NT2/D1 (cell line): ENCODE measurements at regions not wholly inside any gene's neighbourhood (a gene's known extent, or its start where the extent isn't known, plus 50 kb on each side); places are given as distances from the start of the nearest gene placed in this dataset.

Experiments used
- DNase-seq: peaks from one replicate; pipeline ENCODE4 v3.0.0-alpha.2; 2011; ENCODE audit warnings: low read depth, low spot score
- H3K27me3 ChIP-seq: 2 replicates; pipeline ENCODE4 v1.6.0; 2011; ENCODE audit warnings: mild to moderate bottlenecking; ENCODE audit not compliant: insufficient read length, insufficient read depth
- H3K36me3 ChIP-seq: 2 replicates; pipeline ENCODE4 v1.6.1; 2011; ENCODE audit warnings: mild to moderate bottlenecking, low read length, mixed read lengths; ENCODE audit not compliant: insufficient read depth, insufficient read length
- H3K4me1 ChIP-seq: 2 replicates; pipeline ENCODE4 v1.5.1; 2011; ENCODE audit not compliant: insufficient read depth, insufficient read length
- H3K4me3 ChIP-seq: 2 replicates; pipeline ENCODE4 v1.5.1; 2011; ENCODE audit warnings: low read depth; ENCODE audit not compliant: insufficient read length
- H3K9ac ChIP-seq: 2 replicates; pipeline ENCODE4 v1.6.0; 2011; ENCODE audit warnings: low read depth; ENCODE audit not compliant: insufficient read length
- H3K9me3 ChIP-seq: 2 replicates; pipeline ENCODE4 v1.5.1; 2011; ENCODE audit warnings: mild to moderate bottlenecking, low read length; ENCODE audit not compliant: insufficient read depth
- SUZ12 ChIP-seq: IDR thresholded peaks from 2 replicates; pipeline ENCODE4 v1.6.1; 2011; ENCODE audit not compliant: insufficient read length, insufficient read depth; ENCODE audit errors: extremely low read depth
- YY1 ChIP-seq: IDR thresholded peaks from 2 replicates; pipeline ENCODE4 v1.6.1; 2011; ENCODE audit not compliant: insufficient read length, insufficient read depth
- ZNF274 ChIP-seq: IDR thresholded peaks from 2 replicates; pipeline ENCODE4 v1.6.1; 2011; ENCODE audit warnings: mild to moderate bottlenecking, low read depth, low read length

DNA sequence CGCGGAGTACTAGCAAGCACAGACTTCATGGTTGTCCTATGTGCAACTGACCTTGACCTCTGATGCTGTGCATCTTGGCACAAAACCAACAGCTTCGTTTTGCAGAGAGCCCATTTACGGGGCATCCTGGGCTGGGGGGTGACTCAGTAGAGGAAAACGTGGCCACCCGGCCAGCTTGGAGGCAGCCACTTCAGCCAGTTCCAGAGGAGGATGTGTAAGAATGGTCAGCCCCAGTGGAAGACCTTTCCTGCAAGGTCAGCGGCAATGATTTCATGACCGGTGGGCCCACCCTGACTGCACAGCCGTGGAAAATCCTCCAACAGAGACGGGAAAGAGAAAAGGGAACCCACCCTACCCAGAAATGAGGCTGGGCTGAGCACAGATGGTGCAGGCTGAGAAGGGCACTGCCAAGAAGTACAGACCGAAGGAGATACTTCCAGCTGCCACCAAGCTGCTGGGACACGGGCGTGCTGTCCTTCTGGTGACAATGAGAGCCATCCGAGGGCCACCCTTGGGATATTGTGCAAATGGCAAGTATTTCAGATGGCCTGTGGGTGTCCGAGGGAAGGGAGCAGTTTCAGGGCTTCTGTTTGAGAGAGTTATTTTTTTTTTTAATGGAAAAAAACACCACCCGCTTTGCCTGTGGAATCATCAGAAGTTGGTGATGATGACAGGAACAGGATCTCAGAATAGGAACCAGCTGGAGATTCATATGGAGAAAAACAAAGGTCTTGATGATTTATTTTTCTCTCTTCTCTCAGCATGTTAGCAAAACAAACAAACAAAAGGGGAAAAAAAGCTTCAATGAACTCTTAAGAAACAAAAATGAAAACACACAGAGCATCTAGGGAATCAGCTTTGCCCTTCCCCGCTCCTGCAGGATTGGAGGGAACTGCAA, 120.2 kb upstream of the RFLNA start:
- no peak for DNase-seq
- H3K4me1 ChIP-seq: no peaks in the 10 kb centered on the region
- H3K9ac ChIP-seq: no peak overlapping the region
- no peaks in the 10 kb centered on the region for H3K27me3 ChIP-seq
- TF ChIP-seq SUZ12 (no peak), YY1 (no peak), ZNF274 (no peak)
- H3K36me3 ChIP-seq: no peaks in the 10 kb centered on the region
- H3K4me3 ChIP-seq: no peak overlapping the region
- no peaks in the 10 kb centered on the region for H3K9me3 ChIP-seq

DNA sequence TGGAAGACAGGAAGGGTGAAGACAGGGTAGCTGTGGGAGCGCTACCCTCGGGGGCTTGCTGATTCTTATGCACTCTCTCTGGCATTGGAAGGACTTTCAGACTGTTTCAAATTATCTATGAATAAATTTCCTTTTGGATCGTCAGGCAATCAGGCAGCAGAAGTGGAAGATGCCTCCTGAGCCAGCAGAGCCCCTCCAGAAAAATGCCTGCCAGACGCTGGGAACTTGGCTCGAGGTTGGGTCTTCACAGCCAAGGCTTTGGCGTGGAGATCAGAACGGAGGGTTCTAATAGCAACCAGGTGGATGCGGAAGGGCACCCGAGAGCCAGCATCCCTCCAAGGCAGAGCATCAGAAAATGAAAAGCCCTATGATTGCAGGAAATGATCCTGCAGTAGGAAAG, 119.2 kb upstream of the RFLNA start:
- no peak for TF ChIP-seq ZNF274
- TF ChIP-seq YY1: no peak
- TF ChIP-seq SUZ12: no peak
- Histone ChIP-seq H3K4me1 (no peaks in the 10 kb centered on the region), H3K27me3 (no peaks in the 10 kb centered on the region), H3K4me3 (no peak overlapping the region), H3K9me3 (no peaks in the 10 kb centered on the region), H3K9ac (no peak overlapping the region), H3K36me3 (no peaks in the 10 kb centered on the region)
- DNase-seq: no peak

DNA sequence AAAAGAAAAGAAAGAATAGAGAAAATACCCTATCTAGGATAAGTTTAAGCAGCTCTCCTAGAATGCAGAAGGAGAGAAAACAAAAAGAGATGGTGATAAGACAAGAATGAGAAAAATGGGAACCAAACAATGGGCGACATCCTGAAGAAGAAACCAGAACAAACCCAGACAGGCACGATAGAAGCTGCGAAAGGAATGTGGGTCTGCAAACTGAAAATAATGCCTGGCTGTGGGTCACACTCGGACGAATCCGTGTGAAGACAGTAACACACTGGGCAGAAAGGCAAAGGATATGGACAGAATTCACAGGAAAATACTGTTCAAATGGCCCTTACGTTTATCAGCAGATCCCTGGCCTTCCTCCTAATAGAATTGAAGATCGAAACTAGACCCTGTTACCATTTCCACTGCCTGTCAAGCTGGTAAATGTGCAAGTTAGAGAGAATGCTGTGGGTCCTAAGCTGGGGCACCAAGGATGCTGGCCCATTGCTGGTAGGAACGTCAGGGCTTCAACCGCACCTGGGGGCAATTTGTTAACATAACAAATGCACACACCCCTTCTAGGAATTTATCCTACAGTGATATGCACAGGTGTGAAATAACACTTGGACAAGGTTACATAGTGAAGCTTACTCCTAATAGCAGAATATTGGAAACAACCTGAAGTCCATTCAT, 117.5 kb upstream of the RFLNA start:
- TF ChIP-seq ZNF274 (no peak), SUZ12 (no peak), YY1 (no peak)

DNA sequence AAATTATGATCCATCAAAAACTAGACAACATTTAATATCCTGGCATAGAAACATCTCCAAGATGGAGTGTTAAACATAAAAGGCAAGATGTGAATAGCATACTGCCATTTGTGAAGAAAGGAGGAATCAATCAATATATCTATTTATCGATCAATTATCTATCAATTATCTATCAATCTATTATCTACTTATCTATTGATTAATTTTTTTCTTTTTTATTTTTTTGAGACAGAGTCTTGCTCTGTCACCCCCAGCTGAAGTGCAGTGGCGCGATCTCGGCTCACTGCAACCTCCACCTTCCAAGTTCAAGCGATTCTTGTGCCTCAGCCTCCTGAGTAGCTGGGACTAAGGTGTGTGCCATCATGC, 117.0 kb upstream of the RFLNA start:
- H3K9ac ChIP-seq: no peak overlapping the region
- TF ChIP-seq ZNF274 (no peak), YY1 (no peak), SUZ12 (no peak)
- H3K36me3 ChIP-seq: no peaks in the 10 kb centered on the region
- no peak for DNase-seq
- H3K9me3 ChIP-seq: no peaks in the 10 kb centered on the region
- no peaks in the 10 kb centered on the region for H3K4me1 ChIP-seq
- no peak overlapping the region for H3K4me3 ChIP-seq
- no peaks in the 10 kb centered on the region for H3K27me3 ChIP-seq

More for the DNA sequence above, 117.5 kb upstream of the RFLNA start:
- no peaks in the 10 kb centered on the region for H3K4me1 ChIP-seq
- no peak overlapping the region for H3K4me3 ChIP-seq
- H3K9me3 ChIP-seq: no peaks in the 10 kb centered on the region
- DNase-seq: no peak
- no peaks in the 10 kb centered on the region for H3K27me3 ChIP-seq
- H3K9ac ChIP-seq: no peak overlapping the region
- H3K36me3 ChIP-seq: no peaks in the 10 kb centered on the region

DNA sequence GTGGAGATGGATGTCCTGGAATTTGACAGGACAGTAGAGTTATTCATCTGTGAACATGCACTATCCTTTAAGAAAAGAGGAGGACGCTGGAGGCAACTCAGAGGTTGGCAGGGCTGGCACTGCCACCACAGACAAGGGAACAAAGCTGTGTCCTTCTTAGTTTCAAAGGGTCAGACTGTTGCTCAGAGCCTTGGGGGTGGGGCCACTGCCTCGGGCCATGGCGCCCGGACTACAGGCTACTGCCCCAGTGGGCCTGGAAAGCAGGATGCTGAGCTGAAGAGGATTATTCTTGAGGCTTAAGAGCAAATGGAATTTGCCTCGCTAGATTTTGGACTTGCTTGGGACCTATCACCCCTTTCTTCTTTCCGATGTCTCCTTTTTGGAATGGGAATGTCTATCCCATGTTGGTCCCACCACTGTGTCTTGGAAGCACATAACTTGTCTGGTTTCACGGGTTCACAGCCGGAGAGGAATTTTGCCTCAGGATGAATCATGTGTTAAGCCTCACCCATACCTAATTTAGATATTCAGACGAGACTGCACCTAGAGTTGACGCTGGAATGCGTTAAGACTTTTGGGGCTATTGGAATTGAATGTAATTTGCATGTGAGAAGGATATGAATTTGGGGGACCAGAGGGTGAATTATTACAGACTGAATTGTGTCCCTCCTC, 114.8 kb upstream of the RFLNA start:
- H3K27me3 ChIP-seq: no peaks in the 10 kb centered on the region
- H3K9ac ChIP-seq: no peak overlapping the region
- no peaks in the 10 kb centered on the region for H3K36me3 ChIP-seq
- H3K4me1 ChIP-seq: no peaks in the 10 kb centered on the region
- TF ChIP-seq SUZ12 (no peak), YY1 (no peak), ZNF274 (no peak)
- no peak overlapping the region for H3K4me3 ChIP-seq
- H3K9me3 ChIP-seq: no peaks in the 10 kb centered on the region
- no peak for DNase-seq

DNA sequence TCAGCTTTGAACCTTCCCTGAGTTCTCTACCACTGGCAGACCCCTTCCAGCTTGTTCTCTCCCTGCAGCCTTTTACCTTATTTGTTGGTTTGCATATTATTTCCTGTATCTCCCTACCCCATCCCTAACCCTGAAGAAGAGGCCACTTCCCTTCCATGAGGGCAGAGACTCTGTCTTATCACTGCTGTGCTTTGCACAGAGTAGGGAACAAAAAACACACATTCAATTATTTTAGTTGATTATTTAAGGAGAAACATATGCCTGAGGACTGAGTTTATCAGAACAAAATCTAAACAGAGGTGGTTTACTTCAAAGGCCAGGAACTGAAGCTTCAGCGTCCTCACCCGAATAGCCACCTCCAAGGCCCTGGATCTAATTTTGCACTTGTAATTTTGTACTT, 111.7 kb upstream of the RFLNA start:
- Histone ChIP-seq H3K27me3 (no peaks in the 10 kb centered on the region), H3K4me1 (peaks cover 2% of the 10 kb centered on the region), H3K4me3 (no peak overlapping the region), H3K36me3 (no peaks in the 10 kb centered on the region), H3K9ac (no peak overlapping the region), H3K9me3 (no peaks in the 10 kb centered on the region)
- no peak for DNase-seq
- TF ChIP-seq YY1 (no peak), SUZ12 (no peak), ZNF274 (no peak)

DNA sequence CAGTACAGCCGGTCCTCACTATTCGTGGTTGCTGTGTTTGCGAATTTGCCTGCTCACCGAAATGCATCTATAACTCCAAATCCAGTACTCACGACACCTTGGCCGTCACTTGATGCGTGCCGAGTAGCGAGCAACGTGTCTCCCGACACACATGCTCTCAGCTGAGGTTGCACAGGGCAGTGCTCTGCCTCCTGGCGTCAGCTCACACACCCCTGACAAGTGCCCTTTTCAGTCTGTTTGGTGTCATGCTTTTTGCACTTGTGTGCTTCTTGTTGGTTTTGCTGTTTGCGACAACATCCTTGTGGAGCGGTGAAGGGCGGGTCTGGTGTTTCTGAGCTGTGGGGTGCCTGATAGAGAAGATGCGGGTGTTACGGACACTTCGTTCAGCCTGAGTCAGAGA, 110.4 kb upstream of the RFLNA start:
- Histone ChIP-seq H3K9ac (no peak overlapping the region), H3K36me3 (no peaks in the 10 kb centered on the region), H3K27me3 (no peaks in the 10 kb centered on the region), H3K9me3 (no peaks in the 10 kb centered on the region), H3K4me1 (peaks cover 7% of the 10 kb centered on the region), H3K4me3 (no peak overlapping the region)
- no peak for DNase-seq
- TF ChIP-seq ZNF274 (no peak), YY1 (no peak), SUZ12 (no peak)
